ENCODE measurements at regions not wholly inside any gene's neighbourhood (a gene's known extent, or its start where the extent isn't known, plus 50 kb on each side); places are given as distances from the start of the nearest gene placed in this dataset.

DNA sequence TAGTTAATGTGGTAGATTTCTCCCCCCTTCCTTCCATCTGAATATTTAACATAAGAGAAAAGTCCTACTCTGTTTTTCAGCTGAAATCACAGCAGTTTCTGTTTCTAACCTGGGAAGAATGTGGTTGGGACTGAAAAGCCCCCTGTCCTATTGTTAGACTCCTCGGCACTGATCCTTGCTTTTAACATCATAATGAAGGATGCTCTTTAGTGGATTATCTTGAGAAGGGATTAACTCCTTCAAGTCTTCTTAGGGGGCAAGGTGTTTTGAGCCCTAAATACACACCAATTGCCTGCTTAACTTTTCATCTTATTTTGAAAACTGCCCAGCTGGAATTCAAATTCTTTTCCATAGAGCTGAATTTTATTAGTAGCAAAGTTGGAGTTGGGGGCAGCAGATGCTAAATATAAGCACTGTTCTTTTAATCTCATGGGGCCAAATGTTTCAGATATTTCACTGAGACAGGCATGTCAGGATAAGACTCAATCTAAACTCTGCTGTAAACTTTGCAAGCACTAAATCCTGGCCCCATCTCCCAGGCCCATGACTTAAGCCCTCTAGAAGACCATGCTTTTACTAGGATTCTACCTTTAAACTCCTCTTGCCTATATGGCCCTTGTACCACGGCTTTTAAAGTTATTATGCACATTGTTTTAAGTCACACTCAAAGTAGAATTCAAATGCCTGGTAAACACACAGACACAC is 243.2 kb upstream of the NR2F2 start:
- no peak for DNase-seq (ENCODE audit: low read depth)

DNA sequence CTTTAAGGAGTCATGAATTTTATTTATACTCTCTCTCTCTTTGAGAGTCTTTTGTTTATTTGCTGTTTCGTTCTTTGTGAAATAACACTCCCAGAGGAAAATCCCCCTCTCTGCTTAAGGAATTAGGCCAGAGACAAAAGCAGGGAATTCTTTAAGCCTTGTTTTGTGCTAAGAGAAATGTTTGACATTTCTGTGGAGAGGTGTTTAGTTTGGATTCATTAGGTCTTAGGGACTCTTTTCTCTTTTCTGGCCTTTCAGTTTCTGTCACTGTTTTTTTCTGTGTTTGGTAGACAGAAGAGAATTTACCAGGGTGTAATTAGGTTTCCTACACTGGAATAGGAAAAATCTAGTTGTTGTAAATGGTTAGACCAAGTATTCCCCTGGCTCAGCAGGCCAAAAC is 241.8 kb upstream of the NR2F2 start:
- no peak for DNase-seq (ENCODE audit: low read depth)

DNA sequence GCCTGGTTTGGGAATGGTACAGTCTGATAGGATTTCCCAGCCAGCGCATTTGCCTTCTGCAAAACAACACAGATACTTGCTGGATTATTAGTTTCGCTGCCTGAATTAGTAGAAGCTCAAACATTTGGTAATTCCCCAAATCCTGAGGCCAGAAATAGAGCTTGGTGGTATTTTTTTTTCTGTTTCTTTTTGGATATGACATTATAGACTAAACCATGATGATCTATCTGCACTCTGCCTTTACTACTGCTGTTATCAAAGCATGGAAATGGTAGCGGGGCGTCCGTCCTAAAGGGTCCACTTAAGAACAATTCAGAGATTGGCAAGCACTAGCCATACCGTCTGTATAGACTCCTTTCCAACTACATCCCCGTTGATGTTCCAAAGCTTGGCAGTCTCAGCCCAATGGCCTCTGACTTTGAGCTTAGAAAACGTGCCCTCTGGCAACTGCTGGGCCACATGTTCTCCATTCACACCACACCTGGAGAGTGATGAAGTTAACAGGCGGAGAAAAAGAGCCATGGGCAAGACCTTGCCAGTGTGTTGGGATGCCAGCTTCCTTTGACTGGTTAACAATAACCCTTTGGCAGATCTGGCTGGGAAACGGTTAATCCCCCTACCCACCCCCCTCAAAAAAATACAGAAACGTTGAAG is 241.0 kb upstream of the NR2F2 start:
- no peak for DNase-seq (ENCODE audit: low read depth)

DNA sequence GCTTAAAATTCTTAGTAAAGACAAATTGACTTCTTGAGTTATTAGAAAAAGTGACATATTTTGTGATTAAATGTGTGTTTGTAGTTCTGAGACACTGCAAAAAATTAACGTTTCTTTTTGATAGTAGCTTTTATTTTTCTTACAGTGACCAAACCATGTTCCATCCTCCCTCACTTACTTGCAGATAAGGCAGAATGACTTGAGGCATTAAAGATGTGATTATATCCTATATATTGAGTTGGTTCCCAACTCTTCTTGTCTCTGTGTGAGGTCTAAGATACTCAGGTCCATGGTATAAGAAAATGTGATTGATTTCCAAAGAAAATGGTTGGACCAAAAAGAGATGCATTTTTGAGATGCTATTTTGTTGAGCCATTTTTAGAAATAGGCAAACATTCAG is 238.3 kb upstream of the NR2F2 start:
- no peak for DNase-seq (ENCODE audit: low read depth)

DNA sequence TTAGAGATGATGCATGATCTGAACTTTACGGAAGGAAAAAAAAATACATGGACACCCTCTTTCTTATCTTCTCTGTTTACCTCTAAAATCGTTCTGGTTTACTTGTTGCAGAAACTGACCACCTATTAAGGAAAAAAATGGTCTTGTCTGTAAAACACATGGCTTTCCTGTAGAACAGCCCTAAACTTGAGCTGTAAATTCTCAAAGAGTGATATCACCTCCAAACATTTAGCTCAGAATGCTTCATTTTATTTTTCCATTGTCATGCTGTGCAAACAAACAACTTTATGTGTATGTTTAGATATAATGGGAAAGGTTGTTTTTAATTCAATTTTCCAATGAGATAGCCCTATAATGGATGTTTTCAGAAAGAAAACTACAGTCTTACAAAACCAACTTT is 237.4 kb upstream of the NR2F2 start:
- no peak for DNase-seq (ENCODE audit: low read depth)

DNA sequence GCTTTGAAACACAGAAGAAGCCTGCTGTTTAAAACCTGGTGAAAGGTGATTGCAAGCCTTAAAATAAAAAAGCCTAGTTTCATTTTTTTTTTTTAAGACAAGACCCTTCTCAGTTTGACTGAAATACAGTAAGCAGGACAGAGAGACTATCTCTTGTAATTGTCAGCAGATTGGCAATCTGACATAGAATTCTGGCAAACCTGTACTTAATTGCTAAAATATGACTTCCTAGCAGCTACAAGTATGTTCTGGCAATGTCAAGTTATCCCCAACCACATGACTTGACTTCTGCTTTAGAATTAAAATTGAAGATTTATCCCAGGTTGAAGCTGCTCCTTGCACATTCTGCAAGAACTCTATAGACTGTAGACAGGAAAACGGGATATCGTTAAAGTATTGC is 232.8 kb upstream of the NR2F2 start:
- DNase-seq (ENCODE audit: low read depth), result no peak

DNA sequence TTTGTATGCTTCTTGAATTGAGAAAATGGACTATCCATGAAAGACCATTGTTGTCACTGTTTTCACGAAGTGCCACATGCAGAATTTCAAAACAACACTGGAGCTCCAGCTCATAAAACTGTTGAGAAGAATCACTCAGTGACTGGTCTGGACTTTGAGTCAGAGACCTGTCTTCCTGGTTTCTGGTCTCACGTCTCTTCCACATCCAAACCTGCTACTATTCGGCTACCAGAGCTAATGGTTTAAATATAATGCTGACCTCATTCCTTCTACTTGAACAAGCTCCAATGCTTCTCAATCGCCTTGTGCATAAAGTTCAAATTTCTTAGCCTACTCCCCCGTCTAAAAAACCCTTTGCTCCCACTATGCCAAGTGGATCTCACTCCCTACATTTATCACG is 227.9 kb upstream of the NR2F2 start:
- DNase-seq (ENCODE audit: low read depth), result no peak

DNA sequence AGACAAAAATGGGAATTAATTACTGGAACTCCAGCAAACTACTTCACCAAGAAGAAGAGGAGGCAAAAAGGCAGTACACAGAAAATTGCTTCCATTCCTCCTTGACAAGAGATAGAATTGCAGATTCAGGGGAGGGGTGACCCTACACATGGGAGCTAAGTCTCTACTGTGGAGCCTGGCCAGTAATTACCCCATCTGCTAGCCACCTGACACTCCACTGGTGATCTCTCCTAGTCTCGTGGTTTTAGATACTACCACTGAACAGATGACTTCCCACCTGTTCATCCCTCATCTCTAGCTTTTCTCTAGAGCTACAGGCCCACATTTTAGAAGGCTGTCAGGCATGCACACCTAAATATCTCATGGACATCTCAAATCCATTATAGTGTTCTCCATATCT is 224.3 kb upstream of the NR2F2 start:
- no peak for DNase-seq (ENCODE audit: low read depth)

DNA sequence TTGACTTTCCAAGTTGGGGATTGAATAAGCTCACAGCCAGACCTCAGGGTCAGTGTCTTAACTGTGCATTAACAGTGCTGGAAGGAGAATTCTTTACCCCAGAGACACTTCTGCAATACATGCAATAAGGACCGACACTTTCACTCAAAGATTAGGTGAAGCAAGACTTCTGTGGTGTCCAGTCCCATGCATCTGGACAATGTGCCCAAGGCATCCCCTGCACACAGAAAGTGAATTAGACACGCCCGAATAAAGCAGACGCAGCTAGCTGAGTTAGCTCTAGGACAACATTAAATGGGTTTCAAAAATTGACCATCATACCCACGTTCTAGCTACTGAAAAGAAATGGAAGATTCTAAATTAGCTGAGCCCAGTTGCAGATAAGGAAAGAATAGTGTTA is 223.9 kb upstream of the NR2F2 start:
- no peak for DNase-seq (ENCODE audit: low read depth)

DNA sequence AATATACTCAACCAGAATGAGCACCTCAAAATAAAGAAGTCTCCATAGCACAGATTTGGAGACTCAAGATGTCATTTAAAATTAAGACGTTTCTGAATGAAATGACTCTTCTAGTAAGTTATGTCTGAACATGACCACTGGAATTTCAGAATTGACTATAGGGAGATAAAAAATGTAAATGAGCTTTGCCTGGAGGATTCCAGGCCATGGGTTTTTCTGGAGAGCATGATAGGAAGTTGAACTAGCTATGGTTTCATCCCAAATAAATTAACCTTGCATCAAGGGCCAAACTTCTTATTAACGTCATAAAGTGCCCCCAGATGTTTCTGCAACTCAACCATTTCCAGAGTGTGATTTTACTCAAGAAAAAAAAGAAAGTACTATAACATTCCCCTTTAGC is 222.6 kb upstream of the NR2F2 start:
- peak; percentile 8 for DNase-seq (ENCODE audit: low read depth)

DNA sequence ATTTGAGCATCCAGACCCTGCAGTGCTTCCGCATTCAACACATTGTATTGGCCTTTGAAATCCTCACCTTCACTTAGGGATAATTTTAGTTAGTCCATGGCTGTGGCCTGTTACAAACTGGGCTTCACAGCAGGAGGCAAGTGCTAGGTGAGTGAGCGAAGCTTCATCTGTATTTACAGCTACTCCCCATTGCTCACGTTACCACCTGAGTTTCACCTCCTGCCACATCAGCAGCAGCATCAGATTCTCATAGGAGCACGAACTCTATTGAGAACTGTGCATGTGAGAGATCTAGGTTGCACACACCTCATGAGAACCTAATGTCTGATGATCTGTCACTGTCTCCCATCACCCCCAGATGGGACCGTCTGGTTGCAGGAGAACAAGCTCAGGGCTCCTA is 222.1 kb upstream of the NR2F2 start:
- DNase-seq (ENCODE audit: low read depth), result no peak

DNA sequence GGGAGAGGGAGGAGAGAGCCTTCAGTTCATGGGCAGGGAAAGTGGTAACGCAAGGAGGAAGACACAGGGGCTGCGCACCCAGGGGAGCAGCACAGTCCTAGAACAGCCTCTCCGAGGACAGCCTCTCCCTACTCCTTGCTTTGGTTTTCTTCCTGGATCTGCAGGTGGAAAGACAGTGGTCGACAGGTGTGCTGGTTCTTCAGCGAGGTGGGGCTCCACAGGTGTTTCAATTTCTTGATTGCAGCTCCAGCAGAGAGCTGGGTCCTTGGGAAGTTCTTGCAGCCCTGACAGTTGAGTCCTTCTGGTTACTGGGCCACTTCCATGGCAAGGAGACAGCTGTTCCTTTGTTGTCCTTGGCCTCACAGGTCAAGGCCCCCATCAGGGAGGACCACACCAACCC is 220.7 kb upstream of the NR2F2 start:
- no peak for DNase-seq (ENCODE audit: low read depth)

DNA sequence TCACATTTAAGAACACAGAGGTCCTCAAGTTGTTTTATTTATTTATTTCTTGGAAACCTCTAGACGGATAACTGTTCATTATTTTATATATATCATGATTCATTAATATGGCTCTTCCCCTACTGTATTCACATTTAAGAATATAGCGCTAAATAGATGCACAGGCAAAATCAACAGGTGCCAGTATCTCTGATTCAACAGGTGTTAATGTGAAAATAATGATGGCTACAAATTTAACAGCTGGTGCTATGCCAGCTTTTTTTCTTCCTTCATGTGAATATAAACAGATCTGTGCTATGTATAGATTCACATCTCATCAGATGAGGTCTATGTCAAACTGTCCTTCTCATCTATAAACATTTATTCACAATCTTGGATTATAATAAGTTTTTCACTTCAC is 218.5 kb upstream of the NR2F2 start:
- DNase-seq (ENCODE audit: low read depth), result no peak

DNA sequence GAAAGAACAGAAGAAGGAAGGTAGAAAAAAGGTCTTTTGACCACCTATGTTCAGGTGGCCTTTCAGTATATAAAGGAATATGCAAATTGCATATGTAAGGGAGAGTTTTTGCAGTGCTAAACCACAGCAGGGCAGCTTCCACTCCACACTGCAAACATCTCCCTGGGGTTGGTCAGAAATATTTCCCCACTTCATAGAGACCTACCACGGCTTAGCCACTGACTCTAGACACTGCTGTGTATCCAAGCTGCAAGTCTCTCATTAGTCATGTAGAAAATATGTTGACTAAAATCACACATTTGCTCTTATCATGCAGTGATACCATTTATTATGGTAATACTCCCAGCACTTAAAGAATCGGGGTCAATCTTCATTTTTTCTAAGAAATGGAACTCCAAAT is 214.9 kb upstream of the NR2F2 start:
- DNase-seq (ENCODE audit: low read depth), result peak; percentile 34

DNA sequence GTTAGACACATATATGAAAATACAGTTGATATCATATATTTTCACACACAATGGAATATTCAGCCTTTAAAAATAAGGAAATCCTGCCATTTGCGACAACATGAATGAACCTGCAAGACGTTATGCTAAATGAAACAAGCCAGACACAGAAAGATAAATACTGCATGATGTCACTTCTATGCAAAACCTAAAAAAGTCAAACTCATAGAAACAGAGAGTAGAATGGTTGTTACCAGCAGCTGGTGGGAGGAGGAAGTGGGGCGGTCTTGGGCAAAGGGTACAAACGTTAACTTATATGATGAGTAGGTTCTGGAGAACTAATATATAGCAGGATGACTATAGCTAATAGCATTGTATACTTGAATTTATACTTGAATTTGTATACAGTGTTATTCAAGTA is 213.2 kb upstream of the NR2F2 start:
- no peak for DNase-seq (ENCODE audit: low read depth)

DNA sequence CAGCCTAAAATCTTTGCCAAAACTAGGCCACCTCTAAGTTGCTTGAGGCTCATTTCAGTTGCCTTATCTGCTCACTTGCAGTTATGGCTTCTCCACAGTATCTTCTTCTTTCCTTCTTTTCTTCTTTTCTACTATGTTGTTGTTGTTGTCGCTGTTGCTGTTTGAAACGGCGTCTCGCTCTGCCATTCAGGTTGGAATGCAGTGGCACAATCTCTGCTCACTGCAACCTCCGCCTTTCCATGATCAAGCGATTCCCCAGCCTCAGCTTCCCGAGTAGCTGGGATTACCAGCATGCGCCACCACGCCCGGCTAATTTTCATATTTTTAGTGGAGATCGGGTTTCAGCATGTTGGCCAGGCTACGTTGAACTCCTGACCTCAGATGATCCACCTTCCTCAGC is 210.8 kb upstream of the NR2F2 start:
- no peak for DNase-seq (ENCODE audit: low read depth)

DNA sequence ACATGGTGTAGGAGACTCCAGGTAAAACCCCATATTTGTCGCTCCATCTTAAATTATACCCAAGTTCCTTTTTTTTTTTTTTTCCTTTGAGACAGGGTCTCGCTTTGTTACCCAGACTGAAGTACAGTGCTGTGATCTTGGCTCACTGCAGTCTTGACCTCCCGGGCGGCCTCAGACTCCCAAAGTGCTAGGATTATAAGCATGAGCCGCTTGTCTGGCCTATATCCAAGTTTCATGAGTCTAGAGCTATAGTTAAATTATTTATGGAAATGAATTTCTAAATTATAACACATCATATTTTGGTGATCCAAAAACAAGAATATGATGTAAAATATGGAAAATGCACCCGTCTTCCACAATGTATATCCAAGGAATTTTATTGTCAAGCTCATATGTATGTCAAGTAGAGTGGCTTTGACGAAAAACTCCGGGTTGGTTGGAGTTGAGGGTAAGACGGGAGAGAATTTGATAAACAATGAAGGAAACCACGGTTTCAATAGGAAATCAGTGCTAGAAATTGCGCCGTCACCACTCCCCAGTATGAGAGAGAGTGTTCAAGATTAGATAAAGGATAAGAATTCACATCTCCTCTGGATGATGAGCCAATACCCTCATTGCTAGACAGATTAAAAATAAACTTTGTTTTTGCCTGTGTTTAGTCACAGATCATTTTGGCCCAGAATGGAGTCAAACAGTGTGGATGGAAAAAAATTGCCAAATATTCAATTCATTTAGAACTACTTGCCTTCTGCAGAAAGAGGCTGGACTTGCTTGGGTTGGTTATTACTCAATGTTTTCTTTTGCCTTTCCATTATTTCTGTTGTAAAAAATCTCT is 209.2 kb upstream of the NR2F2 start:
- no peak for DNase-seq (ENCODE audit: low read depth)

DNA sequence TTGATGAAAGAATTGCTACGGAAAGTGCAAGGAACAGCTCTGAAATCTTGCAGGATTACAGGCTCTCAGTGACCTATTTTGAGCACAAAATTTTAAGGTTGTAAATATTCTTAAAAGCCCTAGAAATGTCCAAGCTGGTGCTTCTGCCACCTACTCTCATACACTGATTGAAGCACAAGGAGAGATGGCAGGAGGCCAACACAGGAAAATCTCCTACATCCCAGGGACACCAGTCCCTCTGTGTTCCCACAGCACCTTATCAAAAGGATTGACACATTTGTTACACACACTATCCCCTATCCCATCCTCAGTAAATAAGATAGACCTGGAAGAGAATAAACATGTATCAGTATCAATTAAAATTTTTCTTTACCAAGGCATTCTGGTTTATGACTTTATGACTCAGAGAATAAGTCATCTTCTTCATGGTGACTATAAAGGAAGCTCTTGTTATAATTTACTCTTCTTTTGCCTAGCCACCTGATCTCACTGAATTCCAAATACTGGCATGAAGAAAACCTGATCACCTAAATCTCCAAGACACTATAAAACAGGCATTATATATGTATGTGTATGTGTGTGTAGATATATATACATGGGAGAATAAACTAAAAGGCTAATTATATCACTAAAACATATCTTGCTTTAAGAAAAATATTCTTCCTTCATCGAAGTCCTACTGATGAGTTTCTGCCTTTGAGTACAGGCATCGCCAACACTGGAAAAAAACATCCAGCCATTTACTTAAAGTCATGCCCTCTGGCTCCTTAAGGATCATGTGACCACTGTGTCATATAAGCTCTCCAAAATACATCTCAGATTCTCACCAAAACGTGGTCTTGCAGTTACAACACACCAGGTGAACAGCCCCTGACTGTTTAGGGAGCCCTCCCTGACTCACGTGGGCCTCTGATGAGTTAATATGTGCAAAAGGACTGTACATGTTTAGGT is 208.1 kb upstream of the NR2F2 start:
- peak; percentile 16 for DNase-seq (ENCODE audit: low read depth)

DNA sequence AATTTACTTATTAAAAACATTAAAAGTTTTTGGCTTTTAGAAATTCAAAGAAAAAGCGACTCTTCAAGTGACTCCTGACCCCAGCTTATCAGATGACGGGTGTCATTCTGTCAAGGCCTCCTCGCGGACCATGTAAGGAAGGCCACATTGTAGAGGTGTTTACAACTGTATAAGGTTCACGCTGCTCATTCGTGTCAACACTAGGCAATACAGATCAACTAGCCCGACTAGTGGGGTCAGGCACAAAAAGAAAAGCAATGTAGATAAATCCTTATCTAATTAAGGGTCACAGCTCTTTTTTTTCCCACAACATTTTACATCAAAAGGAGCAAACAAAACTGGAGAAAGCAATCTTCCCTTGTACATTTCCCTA is 207.5 kb upstream of the NR2F2 start:
- DNase-seq (ENCODE audit: low read depth), result no peak

DNA sequence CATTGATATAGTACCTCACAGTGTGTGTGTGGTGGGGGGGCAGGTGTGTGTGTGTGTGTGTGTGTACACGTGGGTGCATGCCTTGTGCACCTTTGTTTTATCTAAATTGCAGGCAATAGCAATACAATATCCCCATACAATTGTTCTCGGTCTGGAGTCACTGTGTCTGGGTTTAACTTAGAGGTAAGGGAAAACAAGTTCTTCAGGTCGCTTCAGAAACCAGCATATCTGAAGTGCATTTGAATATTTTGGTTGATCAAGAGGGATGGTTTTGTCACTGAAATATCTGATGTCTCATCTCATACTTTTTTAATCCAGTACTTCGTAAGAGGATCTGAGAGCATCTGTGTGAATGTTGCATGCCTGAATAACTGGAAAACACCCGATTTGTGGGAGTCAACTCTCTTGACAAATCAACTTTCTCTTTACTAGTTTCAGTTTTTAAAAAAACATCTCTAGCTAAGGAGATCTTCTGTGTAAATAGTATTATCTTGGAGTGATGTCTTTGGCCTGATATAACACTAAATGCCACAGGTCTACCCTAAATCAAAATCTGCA is 206.8 kb upstream of the NR2F2 start:
- no peak for DNase-seq (ENCODE audit: low read depth)

DNA sequence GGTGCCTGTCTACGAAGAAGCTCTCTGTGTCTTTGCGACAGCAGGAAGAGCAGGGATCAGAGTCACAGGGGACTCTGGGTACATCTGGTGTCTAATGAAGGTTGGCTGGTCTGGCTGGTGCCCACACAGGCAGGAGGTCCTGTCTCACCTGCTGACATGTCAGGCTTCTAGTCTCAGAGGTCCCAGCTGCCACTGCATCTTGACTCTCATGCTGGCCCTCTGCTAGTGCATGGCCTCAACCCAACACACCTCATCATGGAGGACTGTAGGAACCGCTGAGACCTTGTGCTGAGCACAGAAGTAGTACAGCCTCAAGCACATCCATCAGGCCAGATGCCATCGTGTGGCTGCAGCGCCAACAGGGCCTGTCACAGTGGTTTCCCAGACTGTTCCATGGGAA is 206.1 kb upstream of the NR2F2 start:
- DNase-seq (ENCODE audit: low read depth), result no peak

Data from RPMI7951 (cell line).